GM18909 (cell line): ENCODE measurements at regions not wholly inside any gene's neighbourhood (a gene's known extent, or its start where the extent isn't known, plus 50 kb on each side); places are given as distances from the start of the nearest gene placed in this dataset.
"Not testable (repeated sequence)": the region's sequence is repeated elsewhere in the genome, so short reads cannot be mapped to it uniquely, and the experiment has no call there.

Source experiments
- ATAC-seq: cut with Tn5 transposase; IDR thresholded peaks from one replicate; pipeline ENCODE4 v1.9.1; 2021; ENCODE audit warnings: mild to moderate bottlenecking; ENCODE audit not compliant: unreplicated experiment, poor library complexity

DNA sequence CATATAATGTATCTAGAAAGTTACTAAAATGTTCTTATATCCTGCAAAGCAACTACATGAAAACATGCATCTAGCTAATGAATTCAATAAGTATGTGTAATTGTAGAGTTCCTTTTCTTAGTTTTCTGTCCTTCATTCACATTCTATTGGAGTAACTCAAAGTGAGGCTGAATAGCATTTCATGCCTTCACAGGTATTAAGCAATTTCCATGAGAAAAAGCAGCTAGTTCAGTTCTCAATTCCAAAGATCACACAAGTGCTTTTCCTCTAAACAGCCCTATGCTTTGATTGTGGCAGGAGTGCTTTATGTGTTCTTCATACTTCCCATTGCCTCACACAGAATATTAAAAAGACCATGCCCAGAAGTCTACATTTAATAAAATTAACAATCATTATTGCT is 274.9 kb downstream of the RFPL4B start:
- no peak for ATAC-seq

- ATAC-seq: peak; percentile 78
Measured at GRCh38 chr6:112626468-112627082, 279.4 kb downstream of the RFPL4B start.

DNA sequence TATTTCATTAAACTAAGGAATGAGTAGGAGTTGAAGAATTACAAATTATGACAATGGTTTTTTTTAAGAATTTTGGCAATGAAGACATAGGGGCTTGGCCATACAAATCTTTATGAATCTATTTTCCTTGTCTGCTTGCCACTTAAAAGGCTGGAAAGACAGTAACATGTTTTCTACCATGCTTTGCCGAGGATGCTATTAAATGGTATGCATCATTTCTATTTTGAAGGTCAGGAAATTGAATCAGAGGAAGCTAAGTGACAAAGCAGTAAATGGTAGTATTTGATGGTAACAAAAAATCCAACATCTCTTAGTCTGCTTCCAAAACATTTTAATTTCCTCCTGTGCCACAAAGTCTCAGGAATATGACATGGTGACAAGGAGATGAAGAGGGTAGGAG is 287.2 kb downstream of the RFPL4B start:
- ATAC-seq: no peak

- no peak for ATAC-seq
Measured at GRCh38 chr6:112636650-112637262, 289.6 kb downstream of the RFPL4B start.

GRCh38 chr6:112639391-112639831 is 292.3 kb downstream of the RFPL4B start:
- ATAC-seq: peak; percentile 52

DNA sequence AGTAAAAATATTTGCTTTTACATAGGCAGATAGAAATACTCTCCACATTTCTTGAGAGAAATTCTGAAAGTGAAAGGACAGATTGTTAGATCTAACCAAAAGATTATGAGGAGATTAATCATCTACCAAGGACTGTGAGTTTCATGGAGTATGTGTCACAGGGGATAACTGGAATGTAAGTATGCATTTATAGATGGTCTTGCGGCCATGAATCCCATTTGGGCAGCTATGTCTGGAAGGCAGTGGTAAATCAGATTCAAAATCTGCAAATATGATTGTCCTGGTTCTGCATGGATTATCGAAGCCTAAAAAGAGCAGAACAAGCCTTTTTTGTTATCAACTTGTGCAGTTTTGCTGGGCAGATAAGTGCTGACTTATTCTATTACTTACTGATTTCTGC is 293.8 kb downstream of the RFPL4B start:
- no peak for ATAC-seq

DNA sequence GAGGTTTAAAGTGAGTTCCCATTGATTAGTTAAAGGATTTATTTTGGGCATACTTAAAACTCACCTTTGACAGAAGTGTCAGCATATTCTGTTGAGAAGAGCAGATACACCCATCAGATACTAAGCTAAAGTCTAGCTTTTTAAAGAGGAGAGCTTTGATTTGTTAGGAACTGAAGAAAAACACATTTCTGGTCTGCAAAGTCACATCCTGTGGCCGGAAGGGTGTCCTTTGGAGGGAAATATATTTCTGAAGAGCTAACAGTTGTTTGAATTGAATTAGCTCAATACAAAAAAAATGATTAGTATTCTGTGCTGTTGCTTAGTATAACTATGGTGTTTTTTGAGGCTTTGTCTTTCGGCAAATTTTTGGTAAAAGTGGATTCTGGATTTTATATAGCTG is 302.7 kb downstream of the RFPL4B start:
- ATAC-seq: no peak

GRCh38 chr6:112651239-112651638 is 304.1 kb downstream of the RFPL4B start:
- ATAC-seq: no peak

DNA sequence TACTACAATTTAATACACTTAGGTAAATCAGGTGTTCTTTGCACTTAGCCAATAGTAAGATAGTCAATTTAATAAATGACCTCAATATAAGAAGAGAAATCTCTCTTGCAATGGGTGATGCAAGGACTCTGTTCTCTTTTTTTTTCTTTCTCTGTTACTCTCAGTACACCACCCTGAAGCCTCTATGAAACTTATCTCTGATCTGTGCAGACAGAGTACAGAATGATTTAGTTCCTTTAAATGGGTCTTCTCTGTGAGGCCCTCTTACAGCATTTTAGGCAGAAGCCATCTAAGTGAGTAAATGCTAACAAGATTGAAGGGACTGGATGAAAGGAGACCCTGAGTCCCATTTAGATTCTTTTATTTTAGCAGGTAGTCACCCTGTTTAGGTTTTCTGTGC is 312.8 kb downstream of the RFPL4B start:
- no peak for ATAC-seq

DNA sequence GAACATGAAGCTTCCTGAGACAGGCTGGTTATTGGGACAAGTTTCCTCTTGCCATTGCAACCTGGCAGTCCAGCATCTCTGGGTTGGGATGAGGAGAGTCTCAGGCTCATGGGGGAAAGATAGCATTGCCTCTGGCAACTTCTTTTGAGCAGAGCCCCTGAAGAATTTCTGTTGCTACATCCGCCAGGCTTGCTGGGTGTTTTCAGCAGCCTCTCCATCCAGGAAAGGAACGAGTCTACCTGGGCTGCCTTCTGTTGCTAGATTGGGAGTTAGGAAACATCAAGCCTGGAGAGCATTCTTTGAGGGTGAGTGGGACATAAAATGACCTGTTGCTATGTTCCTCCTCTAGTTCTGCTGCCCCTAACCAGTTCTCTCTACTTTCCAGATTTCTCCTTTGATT is 313.5 kb downstream of the RFPL4B start:
- no peak for ATAC-seq

- ATAC-seq: no peak
Measured at GRCh38 chr6:112663698-112664097, 316.6 kb downstream of the RFPL4B start.

- no peak for ATAC-seq
Measured at GRCh38 chr6:112665114-112665513, 318.0 kb downstream of the RFPL4B start.

DNA sequence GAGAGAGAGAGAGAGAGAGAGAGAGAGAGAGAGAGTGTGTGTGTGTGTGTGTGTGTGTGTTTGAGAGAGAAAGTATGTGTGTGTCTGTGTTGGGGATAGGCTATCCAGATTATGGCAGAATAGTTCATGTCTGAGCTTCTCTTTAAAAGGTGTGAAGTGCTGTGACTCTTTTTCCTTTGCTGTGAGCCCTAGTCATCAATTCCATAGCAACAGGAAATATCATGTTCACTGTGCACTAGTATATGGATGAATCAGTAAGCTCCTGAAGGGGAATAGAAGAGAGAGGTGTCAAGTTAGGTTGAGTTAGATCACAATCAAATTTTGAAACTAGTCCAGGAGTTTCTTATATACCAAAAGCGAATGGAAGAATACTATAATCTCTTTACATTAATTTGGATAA is 318.7 kb downstream of the RFPL4B start:
- ATAC-seq: no peak

DNA sequence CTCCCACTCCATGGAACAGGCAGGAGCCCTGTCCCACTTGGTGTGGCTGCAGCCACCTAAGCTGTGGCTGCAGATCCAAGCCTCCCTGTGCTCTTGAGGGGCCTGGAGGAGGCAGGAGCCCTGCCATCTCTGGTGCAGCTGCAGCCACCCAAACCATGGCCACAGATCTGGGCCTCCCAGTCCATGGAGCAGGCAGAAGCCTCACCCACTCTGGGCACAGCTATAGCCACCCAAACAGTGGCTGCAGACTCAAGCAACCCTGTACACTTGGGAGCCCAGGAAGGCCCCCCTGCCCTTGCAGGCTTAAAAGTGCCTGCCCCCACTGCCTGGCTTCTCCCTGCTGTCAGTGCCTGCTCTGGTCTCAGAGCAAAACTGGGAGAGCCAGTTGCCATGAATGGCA is 320.3 kb downstream of the RFPL4B start:
- no peak for ATAC-seq

DNA sequence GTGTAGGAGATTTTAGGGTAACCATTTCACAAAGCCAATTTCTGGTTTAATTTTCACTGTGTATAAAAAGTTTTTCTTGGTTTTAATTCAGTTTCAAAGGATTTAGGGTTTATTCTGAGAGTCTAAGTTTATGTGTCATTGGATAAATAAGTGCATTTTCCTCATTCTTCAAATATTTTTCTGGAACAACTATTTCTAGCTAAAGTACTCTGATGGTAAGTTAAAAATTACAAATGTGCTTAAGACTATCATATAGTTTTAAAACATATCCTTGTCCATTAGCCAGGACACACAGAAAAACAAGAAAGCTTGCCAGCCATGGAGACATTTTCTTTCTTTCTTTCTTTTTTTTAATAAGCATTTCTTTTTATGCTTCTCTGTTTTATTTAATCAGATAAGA is 333.0 kb downstream of the RFPL4B start:
- no peak for ATAC-seq

DNA sequence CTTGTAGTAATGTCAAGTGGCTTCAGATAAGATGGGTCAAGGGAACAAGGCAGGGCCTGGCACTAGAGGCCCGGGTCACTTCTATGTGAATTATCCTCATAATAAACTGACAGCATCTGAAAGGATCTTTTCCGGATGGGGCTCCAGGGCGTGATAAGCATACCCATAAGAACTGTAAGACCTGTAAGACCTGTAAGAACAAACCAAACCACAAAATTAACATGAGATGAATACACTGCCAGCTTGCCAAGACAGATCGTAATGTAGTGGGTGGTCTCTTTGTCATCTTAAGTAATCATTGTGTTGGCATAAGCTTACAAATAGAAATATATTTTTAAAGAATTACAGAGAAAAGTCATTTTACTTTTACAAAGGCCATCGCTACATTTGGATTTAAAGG is 334.9 kb downstream of the RFPL4B start:
- no peak for ATAC-seq

DNA sequence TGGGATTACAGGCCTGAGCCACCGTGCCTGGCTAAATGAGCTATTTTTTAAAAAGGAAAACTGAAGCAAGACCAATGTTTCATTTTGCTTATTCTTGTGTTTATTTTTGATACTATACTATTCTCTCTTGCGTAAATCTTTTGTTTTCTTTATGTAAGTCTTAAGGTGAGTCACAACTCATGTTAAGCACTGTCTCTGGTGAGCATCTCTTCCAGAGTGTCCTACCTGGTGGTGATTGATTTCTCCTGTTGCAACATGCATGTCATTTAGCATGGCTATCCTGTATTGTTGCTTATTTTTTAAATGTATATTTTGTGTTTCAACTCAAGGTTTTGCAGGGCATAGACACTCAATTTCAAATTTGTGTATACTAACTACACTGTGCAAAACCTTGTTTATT is 336.0 kb downstream of the RFPL4B start:
- ATAC-seq: no peak

GRCh38 chr6:112683926-112684325 is 336.8 kb downstream of the RFPL4B start:
- no peak for ATAC-seq

- not testable (repeated sequence) for ATAC-seq
Measured at GRCh38 chr6:112685521-112686220, 338.5 kb downstream of the RFPL4B start.

- not testable (repeated sequence) for ATAC-seq
Measured at GRCh38 chr6:112688487-112689165, 341.5 kb downstream of the RFPL4B start.

DNA sequence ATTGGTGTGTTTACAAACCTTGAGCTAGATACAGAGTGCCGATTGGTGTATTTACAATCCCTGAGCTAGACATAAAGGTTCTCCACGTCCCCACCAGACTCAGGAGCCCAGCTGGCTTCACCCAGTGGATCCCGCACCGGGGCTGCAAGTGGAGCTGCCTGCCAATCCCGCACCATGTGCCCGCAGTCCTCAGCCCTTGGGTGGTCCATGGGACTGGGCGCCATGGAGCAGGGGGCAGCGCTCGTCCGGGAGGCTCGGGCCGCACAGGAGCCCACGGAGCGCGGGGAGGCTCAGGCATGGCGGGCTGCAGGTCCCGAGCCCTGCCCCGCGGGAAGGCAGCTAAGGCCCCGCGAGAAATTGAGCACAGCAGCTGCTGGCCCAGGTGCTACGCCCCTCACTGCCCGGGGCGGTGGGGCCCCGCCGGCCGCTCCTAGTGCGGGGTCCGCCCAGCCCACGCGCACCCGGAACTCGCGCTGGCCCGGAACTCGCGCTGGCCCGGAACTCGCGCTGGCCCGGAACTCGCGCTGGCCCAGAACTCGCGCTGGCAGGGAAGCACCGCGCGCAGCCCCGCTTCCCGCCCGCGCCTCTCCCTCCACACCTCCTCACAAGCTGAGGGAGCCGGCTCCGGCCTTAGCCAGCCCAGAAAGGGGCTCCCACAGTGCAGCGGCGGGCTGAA is 342.2 kb downstream of the RFPL4B start:
- not testable (repeated sequence) for ATAC-seq
